SK-N-MC (cell line): ENCODE measurements at regions not wholly inside any gene's neighbourhood (a gene's known extent, or its start where the extent isn't known, plus 50 kb on each side); places are given as distances from the start of the nearest gene placed in this dataset.

Experiments
- EZH2 ChIP-seq: fragments of 200-600 bp; sonication (generic); IDR thresholded peaks from one replicate; pipeline ENCODE4 v1.6.1; 2017; ENCODE audit warnings: antibody characterized with exemption
- POLR2AphosphoS5 ChIP-seq: IDR thresholded peaks from 2 replicates; pipeline ENCODE4 v1.6.1; 2012; ENCODE audit warnings: mild to moderate bottlenecking, low read depth, low read length, borderline replicate concordance

DNA sequence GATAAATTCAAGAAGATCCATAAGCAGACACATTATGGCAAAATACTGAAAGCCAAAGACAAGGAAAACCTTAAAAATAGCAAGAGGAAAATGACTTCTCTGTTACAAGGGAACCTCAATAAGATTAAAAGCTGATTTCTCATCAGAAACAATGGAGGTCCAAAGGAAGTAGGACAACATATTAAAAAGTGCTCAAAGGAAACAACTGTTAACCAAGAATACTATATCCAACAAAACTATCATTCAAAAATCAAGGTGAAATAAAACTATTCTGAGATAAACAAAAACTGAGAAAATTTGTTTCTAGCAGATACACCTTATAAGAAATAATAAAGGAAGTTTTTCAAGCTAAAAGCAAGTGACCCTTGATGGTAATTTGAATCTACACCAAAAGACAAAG is 314.7 kb upstream of the ROPN1 start:
- no peak for TF ChIP-seq POLR2AphosphoS5
- no peak for TF ChIP-seq EZH2
